ENCODE measurements at regions not wholly inside any gene's neighbourhood (a gene's known extent, or its start where the extent isn't known, plus 50 kb on each side); places are given as distances from the start of the nearest gene placed in this dataset.

- DNase-seq (ENCODE audit: insufficient read length, low spot score) (no peak), FAIRE-seq (no peak)
- TF ChIP-seq CTCF (IDR thresholded peaks at IDR 0.05; ENCODE audit: insufficient read depth, missing control alignments) = no peak
Measured at GRCh38 chr20:57867807-57868206, 158.0 kb upstream of the PMEPA1 start.

DNA sequence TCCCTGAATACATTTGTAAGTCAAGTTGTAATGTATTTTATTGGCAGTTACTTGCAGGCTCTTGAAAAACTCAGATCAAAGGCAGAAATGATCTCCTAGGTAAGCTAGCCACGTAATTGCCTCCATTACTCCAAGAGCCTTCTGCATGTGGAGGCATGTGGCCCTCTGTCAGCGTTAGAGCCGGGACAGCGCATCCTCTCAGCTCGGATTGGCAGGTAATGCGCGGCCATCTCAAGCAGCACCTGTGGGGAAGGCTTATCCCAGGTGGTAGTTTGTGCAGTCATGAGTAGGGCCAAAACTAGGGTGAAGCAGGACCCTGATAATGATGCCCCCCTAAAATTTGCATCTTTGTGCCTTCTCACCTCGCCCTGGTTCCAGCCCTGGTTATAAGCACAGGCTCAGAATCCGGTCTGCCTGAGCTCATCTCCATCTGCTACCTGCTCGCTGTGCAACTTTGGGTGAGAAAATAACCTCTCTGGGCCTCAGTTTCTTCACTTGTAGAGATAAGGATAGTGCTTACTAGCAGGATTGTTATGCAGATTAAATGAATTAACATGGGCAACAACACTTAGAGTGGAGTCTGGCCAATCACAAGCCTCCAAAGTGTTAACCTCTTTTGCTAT lies 157.5 kb upstream of the PMEPA1 start:
- no peak for TF ChIP-seq CTCF (IDR thresholded peaks at IDR 0.05; ENCODE audit: insufficient read depth, missing control alignments)
- FAIRE-seq = no peak
- no peak for DNase-seq (ENCODE audit: insufficient read length, low spot score)

DNA sequence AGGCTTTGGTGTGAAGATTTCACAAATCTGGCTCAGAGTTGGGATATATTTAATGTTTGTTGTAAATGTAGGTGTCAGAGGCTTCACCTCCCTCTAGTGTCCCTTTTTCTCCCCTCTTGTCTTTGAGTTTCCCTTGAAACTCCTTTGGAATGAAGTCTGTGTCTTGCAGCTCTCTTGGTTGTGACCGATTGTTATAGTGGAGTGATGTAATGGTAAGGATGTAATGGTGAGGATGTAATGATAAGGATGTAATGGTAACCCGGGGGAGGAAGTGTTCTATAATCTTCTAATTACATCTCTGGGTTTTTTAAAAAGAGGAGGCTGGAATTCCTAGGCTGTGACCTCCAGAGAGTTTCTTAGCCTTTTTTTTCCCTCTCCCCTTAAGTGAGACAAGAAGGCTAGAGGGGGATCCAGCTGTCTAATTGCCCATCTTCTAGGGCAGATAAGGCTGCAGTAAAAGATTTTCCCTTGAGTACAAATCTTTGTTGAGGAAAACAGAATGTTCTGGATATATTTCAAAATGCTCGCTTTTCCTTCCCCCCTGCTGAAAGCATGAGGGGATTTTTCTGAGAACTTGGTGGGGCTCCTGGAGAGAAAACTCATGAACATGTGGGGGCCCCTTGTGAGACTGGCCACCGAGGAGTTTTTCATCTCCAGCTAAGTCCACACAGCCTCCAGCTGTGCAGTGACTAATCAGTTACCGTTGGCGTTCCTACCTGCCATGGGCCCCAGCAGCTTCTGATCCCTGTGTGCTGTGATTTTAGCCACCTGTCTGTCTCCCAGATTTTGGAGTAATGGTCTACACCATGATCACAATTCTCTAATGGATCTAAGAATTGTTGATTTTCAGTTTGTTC lies 156.7 kb upstream of the PMEPA1 start:
- DNase-seq (ENCODE audit: insufficient read length, low spot score) = no peak
- no peak for FAIRE-seq
- no peak for TF ChIP-seq CTCF (IDR thresholded peaks at IDR 0.05; ENCODE audit: insufficient read depth, missing control alignments)

DNA sequence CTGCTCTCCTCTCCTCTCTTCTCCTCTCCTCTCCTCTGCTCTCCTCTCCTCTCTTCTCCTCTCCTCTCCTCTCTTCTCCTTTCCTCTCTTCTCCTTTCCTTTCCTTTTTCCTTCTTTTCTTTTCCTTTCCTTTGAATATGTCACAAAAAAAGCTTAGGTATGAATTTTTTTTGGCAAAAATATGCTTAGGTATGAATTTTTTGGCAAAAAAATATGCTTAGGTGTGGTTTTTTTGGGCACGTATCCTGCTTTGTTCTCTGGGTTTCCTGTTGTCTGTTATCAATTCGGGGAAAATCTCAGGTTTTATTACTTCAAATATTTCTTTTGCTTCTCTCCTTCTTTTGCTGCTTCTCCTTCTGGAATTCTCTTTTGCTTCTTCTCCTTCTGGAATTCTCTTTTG lies 155.5 kb upstream of the PMEPA1 start:
- no peak for TF ChIP-seq CTCF (IDR thresholded peaks at IDR 0.05; ENCODE audit: insufficient read depth, missing control alignments)
- FAIRE-seq (no peak), DNase-seq (ENCODE audit: insufficient read length, low spot score) (no peak)

- DNase-seq (ENCODE audit: insufficient read length, low spot score) = no peak
- TF ChIP-seq CTCF (IDR thresholded peaks at IDR 0.05; ENCODE audit: insufficient read depth, missing control alignments) = no peak
- FAIRE-seq = no peak
Measured at GRCh38 chr20:57860576-57860975, 150.8 kb upstream of the PMEPA1 start.

DNA sequence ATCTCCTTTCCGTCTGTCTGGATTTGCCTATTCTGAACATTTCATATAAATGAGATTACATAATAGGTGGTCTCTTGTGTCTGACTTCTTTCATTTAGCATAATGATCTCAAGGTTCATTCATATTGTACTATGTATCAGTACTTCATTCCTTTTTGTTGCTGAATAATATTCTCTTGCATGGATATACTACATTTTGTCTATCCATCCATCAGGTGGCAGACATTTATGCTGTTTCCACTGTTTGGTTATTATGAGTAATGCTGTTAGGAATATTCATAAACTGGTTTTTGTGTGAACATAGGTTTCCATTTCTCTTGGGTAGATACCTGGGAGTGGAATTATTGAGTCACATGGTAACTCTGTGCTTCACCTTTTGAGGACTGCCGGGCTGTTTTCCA lies 148.2 kb upstream of the PMEPA1 start:
- TF ChIP-seq CTCF (IDR thresholded peaks at IDR 0.05; ENCODE audit: insufficient read depth, missing control alignments) = no peak
- FAIRE-seq (no peak), DNase-seq (ENCODE audit: insufficient read length, low spot score) (no peak)

DNA sequence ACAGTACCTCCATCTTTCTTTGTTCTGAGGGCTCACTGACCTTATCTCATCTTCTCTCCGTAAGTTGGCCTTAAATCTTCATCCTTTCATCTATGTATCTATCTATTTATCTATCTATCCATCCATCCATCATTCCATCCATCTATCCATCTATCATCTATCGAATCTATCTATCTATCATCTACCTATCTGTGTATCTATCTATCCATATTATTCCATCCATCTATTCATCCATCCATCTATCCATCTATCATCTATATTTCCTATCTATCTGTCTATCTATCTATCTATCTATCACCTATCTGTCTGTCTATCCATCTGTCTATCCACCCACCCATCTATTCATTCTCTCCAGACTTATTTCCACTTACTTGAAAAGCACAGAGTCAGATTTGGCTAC lies 147.3 kb upstream of the PMEPA1 start:
- no peak for TF ChIP-seq CTCF (IDR thresholded peaks at IDR 0.05; ENCODE audit: insufficient read depth, missing control alignments)
- DNase-seq (ENCODE audit: insufficient read length, low spot score) = no peak
- no peak for FAIRE-seq
